Suprapubic skin (tissue), 4 donors: ENCODE measurements at regions not wholly inside any gene's neighbourhood (a gene's known extent, or its start where the extent isn't known, plus 50 kb on each side); places are given as distances from the start of the nearest gene placed in this dataset.

ENCODE experiments used
- DNase-seq, 2 donors: peaks; one replicate each; pipeline ENCODE4 v3.0.0-alpha.2; 2019; ENCODE audit warnings: low spot score in 2 of 2
- H3K27ac ChIP-seq: fragments of 200-600 bp; sonication (generic); one replicate; pipeline ENCODE4 v1.5.1; 2019
- H3K27me3 ChIP-seq: fragments of 200-600 bp; sonication (generic); one replicate; pipeline ENCODE4 v1.5.1; 2019
- H3K36me3 ChIP-seq: fragments of 200-600 bp; sonication (generic); one replicate; pipeline ENCODE4 v1.5.1; 2019
- H3K4me1 ChIP-seq: fragments of 200-600 bp; sonication (generic); one replicate; pipeline ENCODE4 v1.5.1; 2019
- H3K4me3 ChIP-seq: fragments of 200-600 bp; sonication (generic); one replicate; pipeline ENCODE4 v1.5.1; 2019; ENCODE audit warnings: mild to moderate bottlenecking
- H3K9me3 ChIP-seq: fragments of 200-600 bp; sonication (generic); one replicate; pipeline ENCODE4 v1.5.1; 2019
- CTCF ChIP-seq, 2 donors: fragments of 200-600 bp in 1 of 2; fragments of 450-650 bp in 1 of 2; sonication (generic) in 1 of 2; IDR thresholded peaks; one replicate each; pipeline ENCODE4 v1.5.1; 2016 to 2019; ENCODE audit warnings: antibody characterized with exemption in 2 of 2, mild to moderate bottlenecking in 1 of 2, moderate library complexity in 1 of 2
- EP300 ChIP-seq: sonication (generic); formaldehyde crosslinking; IDR thresholded peaks from one replicate; pipeline ENCODE4 v1.6.1; 2017; ENCODE audit warnings: antibody characterized with exemption
- POLR2A ChIP-seq, 2 donors: fragments of 450-650 bp; IDR thresholded peaks; one replicate each; pipeline ENCODE4 v1.6.1; 2017; ENCODE audit warnings: antibody characterized with exemption in 2 of 2, mild to moderate bottlenecking in 2 of 2, moderate library complexity in 2 of 2
- POLR2AphosphoS5 ChIP-seq, 3 donors: sonication (generic); formaldehyde crosslinking; IDR thresholded peaks; one replicate each; pipeline ENCODE4 v1.6.1; 2017; ENCODE audit warnings: antibody characterized with exemption in 3 of 3
- WGBS: methylation state at CpG from one replicate; pipeline ENCODE4 v1.1.5; 2018; 5-methylcytosine and 5-hydroxymethylcytosine counted together

DNA sequence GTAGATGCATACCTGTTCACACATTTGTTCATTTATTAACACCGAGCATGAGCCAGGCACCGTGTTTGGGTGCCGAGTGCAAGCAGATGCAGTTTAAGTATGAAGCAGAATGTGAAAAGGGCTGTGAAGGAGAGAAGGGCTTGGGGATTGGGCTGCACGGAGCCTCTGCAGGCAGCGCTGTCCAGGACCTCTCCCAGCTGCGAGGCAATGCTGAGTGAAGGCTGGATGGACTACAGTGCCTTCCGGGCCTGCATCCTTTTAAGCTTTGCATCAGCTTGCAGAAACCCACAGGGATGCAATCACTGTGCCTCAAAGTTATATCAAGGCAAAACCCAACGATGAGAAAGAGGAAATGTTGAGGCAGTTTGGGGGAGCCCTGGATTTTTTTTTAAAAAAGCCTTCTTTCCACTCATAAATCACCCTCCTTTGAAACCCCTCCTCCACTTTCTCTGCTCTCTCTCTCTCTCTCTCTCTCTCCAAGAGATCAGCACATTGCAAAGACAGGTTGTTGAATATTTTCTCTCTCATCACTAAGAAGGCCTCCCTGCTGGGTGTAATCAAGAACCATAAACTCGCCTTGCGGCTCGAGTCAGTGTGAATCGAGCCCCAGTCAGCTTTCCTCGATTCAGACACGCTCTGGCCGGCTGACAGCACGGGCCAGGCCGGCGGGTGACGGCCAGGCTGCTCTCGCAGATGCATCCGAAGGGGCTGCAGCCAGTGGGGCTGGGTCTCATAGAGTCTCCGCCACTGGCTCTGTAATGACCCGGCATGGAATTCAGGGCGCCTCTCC lies 89.2 kb upstream of the POU3F1 start:
- DNase-seq: no peak
- H3K4me3 ChIP-seq: no peak overlapping the region
- H3K4me1 ChIP-seq: peaks cover 17% of the 10 kb centered on the region
- no peaks in the 10 kb centered on the region for H3K9me3 ChIP-seq
- H3K27me3 ChIP-seq: peaks cover 79% of the 10 kb centered on the region
- H3K36me3 ChIP-seq: no peaks in the 10 kb centered on the region
- H3K27ac ChIP-seq: no peak overlapping the region
- TF ChIP-seq POLR2AphosphoS5 (IDR thresholded peaks at IDR 0.05): no peak
- no peak for TF ChIP-seq CTCF (IDR thresholded peaks at IDR 0.05)
- TF ChIP-seq POLR2A (IDR thresholded peaks at IDR 0.05): no peak
- no peak for TF ChIP-seq EP300
- 57% methylated on average over 24 of the region's 24 CpGs for WGBS

- Histone ChIP-seq H3K27ac (no peak overlapping the region), H3K36me3 (no peaks in the 10 kb centered on the region), H3K27me3 (peaks cover 66% of the 10 kb centered on the region), H3K4me1 (peaks cover 12% of the 10 kb centered on the region), H3K9me3 (no peaks in the 10 kb centered on the region), H3K4me3 (no peak overlapping the region)
- DNase-seq: no peak
- TF ChIP-seq POLR2A (IDR thresholded peaks at IDR 0.05): no peak
- TF ChIP-seq CTCF (IDR thresholded peaks at IDR 0.05): no peak
- TF ChIP-seq POLR2AphosphoS5 (IDR thresholded peaks at IDR 0.05): no peak
- TF ChIP-seq EP300: no peak
- whole genome bisulfite sequencing: 30% methylated on average over 8 of the region's 22 CpGs
Measured at GRCh38 chr1:38134294-38134755, 87.7 kb upstream of the POU3F1 start.

GRCh38 chr1:38133756-38134155 lies 87.2 kb upstream of the POU3F1 start:
- WGBS: 36% methylated on average over 25 of the region's 27 CpGs
- TF ChIP-seq CTCF (IDR thresholded peaks at IDR 0.05) (no peak), POLR2A (IDR thresholded peaks at IDR 0.05) (no peak), POLR2AphosphoS5 (IDR thresholded peaks at IDR 0.05) (no peak), EP300 (no peak)
- peaks cover 66% of the 10 kb centered on the region for H3K27me3 ChIP-seq

DNA sequence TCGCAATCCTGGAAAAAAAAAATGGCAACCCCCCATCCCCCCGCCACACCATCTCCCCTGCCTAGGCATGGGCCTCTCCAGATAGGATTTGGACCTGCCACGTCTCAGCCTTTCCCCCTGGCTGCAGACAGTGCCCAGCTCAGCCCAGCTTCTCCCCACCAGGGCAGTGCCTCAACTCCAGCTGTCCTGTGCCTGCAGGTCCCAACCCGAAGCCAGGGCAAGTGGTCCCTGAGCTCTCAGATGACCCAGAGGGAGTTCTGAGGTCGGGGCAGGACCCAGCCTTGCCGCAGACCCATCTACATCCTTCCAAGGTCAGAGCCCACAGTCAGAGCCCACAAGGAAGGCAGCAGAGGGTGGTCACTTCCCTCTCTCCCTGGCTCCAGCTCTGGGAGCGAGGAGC lies 86.7 kb upstream of the POU3F1 start:
- Histone ChIP-seq H3K27ac (no peak overlapping the region), H3K4me1 (peaks cover 2% of the 10 kb centered on the region), H3K36me3 (no peaks in the 10 kb centered on the region), H3K4me3 (no peak overlapping the region), H3K27me3 (peaks cover 66% of the 10 kb centered on the region), H3K9me3 (no peaks in the 10 kb centered on the region)
- 82% methylated on average over 7 of the region's 7 CpGs for WGBS
- TF ChIP-seq EP300 (no peak), CTCF (IDR thresholded peaks at IDR 0.05) (no peak), POLR2AphosphoS5 (IDR thresholded peaks at IDR 0.05) (no peak), POLR2A (IDR thresholded peaks at IDR 0.05) (no peak)
- no peak for DNase-seq

More at GRCh38 chr1:38133756-38134155, 87.2 kb upstream of the POU3F1 start:
- H3K27ac ChIP-seq: no peak overlapping the region
- peaks cover 7% of the 10 kb centered on the region for H3K4me1 ChIP-seq
- H3K9me3 ChIP-seq: no peaks in the 10 kb centered on the region
- no peaks in the 10 kb centered on the region for H3K36me3 ChIP-seq
- DNase-seq: no peak
- H3K4me3 ChIP-seq: no peak overlapping the region

DNA sequence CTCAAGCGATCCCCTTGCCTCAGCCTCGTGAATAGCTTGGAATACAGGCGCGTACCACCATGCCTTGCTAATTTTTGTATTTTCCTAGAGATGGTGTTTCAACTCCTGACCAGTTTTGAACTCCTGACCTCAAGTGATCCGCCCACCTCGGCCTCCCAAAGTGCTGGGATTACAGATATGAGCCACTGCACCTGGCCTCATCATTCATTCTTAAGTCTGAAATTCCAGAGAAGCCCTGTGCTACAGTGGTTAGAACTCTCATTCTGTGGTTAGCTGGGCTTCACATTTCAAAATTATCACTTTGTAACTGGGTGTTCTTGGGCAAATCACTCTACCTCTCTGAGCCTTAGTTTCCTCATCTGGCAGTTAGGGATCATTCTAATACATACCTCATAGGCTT lies 86.1 kb upstream of the POU3F1 start:
- no peak overlapping the region for H3K4me3 ChIP-seq
- H3K4me1 ChIP-seq: peaks cover 5% of the 10 kb centered on the region
- TF ChIP-seq POLR2A (IDR thresholded peaks at IDR 0.05) (no peak), CTCF (IDR thresholded peaks at IDR 0.05) (no peak), POLR2AphosphoS5 (IDR thresholded peaks at IDR 0.05) (no peak), EP300 (no peak)
- no peaks in the 10 kb centered on the region for H3K36me3 ChIP-seq
- no peaks in the 10 kb centered on the region for H3K9me3 ChIP-seq
- no peak overlapping the region for H3K27ac ChIP-seq
- DNase-seq: no peak
- 90% methylated on average over 6 of the region's 6 CpGs for WGBS
- H3K27me3 ChIP-seq: peaks cover 64% of the 10 kb centered on the region
